ENCODE measurements at regions not wholly inside any gene's neighbourhood (a gene's known extent, or its start where the extent isn't known, plus 50 kb on each side); places are given as distances from the start of the nearest gene placed in this dataset.

DNA sequence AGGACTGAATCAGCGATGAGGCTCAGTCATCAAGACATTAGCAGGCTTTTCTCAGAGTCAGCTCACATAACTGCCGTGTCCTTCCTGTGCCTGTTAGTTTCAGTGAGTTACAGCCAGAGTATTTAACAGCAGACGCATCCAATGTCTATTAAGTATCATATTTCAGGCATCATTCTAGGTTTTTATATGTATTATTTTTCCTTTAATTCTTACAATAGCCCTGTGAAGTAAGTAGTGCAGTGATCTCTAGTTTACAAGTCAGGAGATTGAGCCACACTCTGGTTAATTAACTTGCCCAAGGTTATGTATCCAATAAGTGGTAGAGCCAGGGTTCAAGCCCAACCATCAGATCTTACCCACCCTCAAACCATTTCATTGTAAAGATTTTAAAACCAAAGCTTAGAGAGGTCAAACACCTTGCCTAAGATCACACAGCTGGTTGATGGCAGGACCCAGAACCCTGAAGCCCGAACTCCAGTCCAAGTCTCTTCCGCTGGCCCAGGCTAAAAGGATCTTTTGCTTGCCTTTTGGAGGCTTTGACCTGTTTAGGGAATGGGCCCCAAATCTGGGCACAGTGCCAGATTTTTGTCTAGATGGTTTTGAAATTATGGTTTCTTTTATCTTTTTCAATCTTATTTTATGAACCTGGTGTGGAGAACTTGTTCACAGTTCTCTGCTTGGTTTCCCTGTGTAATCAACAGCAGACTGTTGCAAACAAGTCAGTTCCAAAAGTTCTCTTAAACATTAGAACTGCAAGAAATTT is 261.2 kb upstream of the CLINT1 start:
- no peaks in the 10 kb centered on the region for H3K36me3 ChIP-seq (ENCODE audit: control insufficient read depth, insufficient read depth, low read length)
- H3K27me3 ChIP-seq (replicated peaks; ENCODE audit: control insufficient read depth, insufficient read depth, low read length, poor library complexity, severe bottlenecking) = no peaks in the 10 kb centered on the region
- H3K9me3 ChIP-seq (ENCODE audit: control insufficient read depth, low read length) = no peaks in the 10 kb centered on the region
- H3K4me3 ChIP-seq (ENCODE audit: insufficient read depth, low read depth, low read length, poor library complexity, severe bottlenecking) = no peak overlapping the region
- H3K4me1 ChIP-seq (ENCODE audit: control insufficient read depth, insufficient read depth, low read length, poor library complexity, severe bottlenecking) = no peaks in the 10 kb centered on the region
- H3K27ac ChIP-seq (ENCODE audit: insufficient read depth, low read length, poor library complexity, severe bottlenecking) = no peak overlapping the region
- DNase-seq = no peak

GRCh38 chr5:158117467-158118160 is 258.7 kb upstream of the CLINT1 start:
- H3K4me1 ChIP-seq (ENCODE audit: control insufficient read depth, insufficient read depth, low read length, poor library complexity, severe bottlenecking) = no peaks in the 10 kb centered on the region
- H3K9me3 ChIP-seq (ENCODE audit: control insufficient read depth, low read length) = no peaks in the 10 kb centered on the region
- no peaks in the 10 kb centered on the region for H3K27me3 ChIP-seq (replicated peaks; ENCODE audit: control insufficient read depth, insufficient read depth, low read length, poor library complexity, severe bottlenecking)
- no peak overlapping the region for H3K27ac ChIP-seq (ENCODE audit: insufficient read depth, low read length, poor library complexity, severe bottlenecking)
- H3K4me3 ChIP-seq (ENCODE audit: insufficient read depth, low read depth, low read length, poor library complexity, severe bottlenecking) = no peak overlapping the region
- no peaks in the 10 kb centered on the region for H3K36me3 ChIP-seq (ENCODE audit: control insufficient read depth, insufficient read depth, low read length)
- no peak for DNase-seq

GRCh38 chr5:158116965-158117364 is 258.0 kb upstream of the CLINT1 start:
- H3K9me3 ChIP-seq (ENCODE audit: control insufficient read depth, low read length) = no peaks in the 10 kb centered on the region

GRCh38 chr5:158115468-158115867 is 256.5 kb upstream of the CLINT1 start:
- no peak overlapping the region for H3K27ac ChIP-seq (ENCODE audit: insufficient read depth, low read length, poor library complexity, severe bottlenecking)
- no peak overlapping the region for H3K4me3 ChIP-seq (ENCODE audit: insufficient read depth, low read depth, low read length, poor library complexity, severe bottlenecking)
- H3K4me1 ChIP-seq (ENCODE audit: control insufficient read depth, insufficient read depth, low read length, poor library complexity, severe bottlenecking) = no peaks in the 10 kb centered on the region
- H3K27me3 ChIP-seq (replicated peaks; ENCODE audit: control insufficient read depth, insufficient read depth, low read length, poor library complexity, severe bottlenecking) = no peaks in the 10 kb centered on the region
- H3K36me3 ChIP-seq (ENCODE audit: control insufficient read depth, insufficient read depth, low read length) = no peaks in the 10 kb centered on the region
- H3K9me3 ChIP-seq (ENCODE audit: control insufficient read depth, low read length) = no peaks in the 10 kb centered on the region
- no peak for DNase-seq

More at GRCh38 chr5:158116965-158117364, 258.0 kb upstream of the CLINT1 start:
- Histone ChIP-seq H3K36me3 (ENCODE audit: control insufficient read depth, insufficient read depth, low read length) (no peaks in the 10 kb centered on the region), H3K4me1 (ENCODE audit: control insufficient read depth, insufficient read depth, low read length, poor library complexity, severe bottlenecking) (no peaks in the 10 kb centered on the region), H3K4me3 (ENCODE audit: insufficient read depth, low read depth, low read length, poor library complexity, severe bottlenecking) (no peak overlapping the region), H3K27me3 (replicated peaks; ENCODE audit: control insufficient read depth, insufficient read depth, low read length, poor library complexity, severe bottlenecking) (no peaks in the 10 kb centered on the region), H3K27ac (ENCODE audit: insufficient read depth, low read length, poor library complexity, severe bottlenecking) (no peak overlapping the region)
- DNase-seq = no peak

GRCh38 chr5:158108177-158108576 is 249.2 kb upstream of the CLINT1 start:
- Histone ChIP-seq H3K27ac (ENCODE audit: insufficient read depth, low read length, poor library complexity, severe bottlenecking) (no peak overlapping the region), H3K4me3 (ENCODE audit: insufficient read depth, low read depth, low read length, poor library complexity, severe bottlenecking) (no peak overlapping the region), H3K9me3 (ENCODE audit: control insufficient read depth, low read length) (no peaks in the 10 kb centered on the region), H3K4me1 (ENCODE audit: control insufficient read depth, insufficient read depth, low read length, poor library complexity, severe bottlenecking) (no peaks in the 10 kb centered on the region), H3K36me3 (ENCODE audit: control insufficient read depth, insufficient read depth, low read length) (no peaks in the 10 kb centered on the region), H3K27me3 (replicated peaks; ENCODE audit: control insufficient read depth, insufficient read depth, low read length, poor library complexity, severe bottlenecking) (no peaks in the 10 kb centered on the region)
- no peak for DNase-seq

- no peaks in the 10 kb centered on the region for H3K27me3 ChIP-seq (replicated peaks; ENCODE audit: control insufficient read depth, insufficient read depth, low read length, poor library complexity, severe bottlenecking)
- no peak overlapping the region for H3K4me3 ChIP-seq (ENCODE audit: insufficient read depth, low read depth, low read length, poor library complexity, severe bottlenecking)
- H3K9me3 ChIP-seq (ENCODE audit: control insufficient read depth, low read length) = no peaks in the 10 kb centered on the region
- H3K4me1 ChIP-seq (ENCODE audit: control insufficient read depth, insufficient read depth, low read length, poor library complexity, severe bottlenecking) = no peaks in the 10 kb centered on the region
- no peaks in the 10 kb centered on the region for H3K36me3 ChIP-seq (ENCODE audit: control insufficient read depth, insufficient read depth, low read length)
- DNase-seq = no peak
- no peak overlapping the region for H3K27ac ChIP-seq (ENCODE audit: insufficient read depth, low read length, poor library complexity, severe bottlenecking)
Measured at GRCh38 chr5:158100373-158100888, 241.5 kb upstream of the CLINT1 start.

GRCh38 chr5:158099571-158100105 is 240.7 kb upstream of the CLINT1 start:
- Histone ChIP-seq H3K27ac (ENCODE audit: insufficient read depth, low read length, poor library complexity, severe bottlenecking) (no peak overlapping the region), H3K4me3 (ENCODE audit: insufficient read depth, low read depth, low read length, poor library complexity, severe bottlenecking) (no peak overlapping the region), H3K27me3 (replicated peaks; ENCODE audit: control insufficient read depth, insufficient read depth, low read length, poor library complexity, severe bottlenecking) (no peaks in the 10 kb centered on the region), H3K36me3 (ENCODE audit: control insufficient read depth, insufficient read depth, low read length) (no peaks in the 10 kb centered on the region), H3K9me3 (ENCODE audit: control insufficient read depth, low read length) (no peaks in the 10 kb centered on the region), H3K4me1 (ENCODE audit: control insufficient read depth, insufficient read depth, low read length, poor library complexity, severe bottlenecking) (no peaks in the 10 kb centered on the region)
- DNase-seq = no peak

DNA sequence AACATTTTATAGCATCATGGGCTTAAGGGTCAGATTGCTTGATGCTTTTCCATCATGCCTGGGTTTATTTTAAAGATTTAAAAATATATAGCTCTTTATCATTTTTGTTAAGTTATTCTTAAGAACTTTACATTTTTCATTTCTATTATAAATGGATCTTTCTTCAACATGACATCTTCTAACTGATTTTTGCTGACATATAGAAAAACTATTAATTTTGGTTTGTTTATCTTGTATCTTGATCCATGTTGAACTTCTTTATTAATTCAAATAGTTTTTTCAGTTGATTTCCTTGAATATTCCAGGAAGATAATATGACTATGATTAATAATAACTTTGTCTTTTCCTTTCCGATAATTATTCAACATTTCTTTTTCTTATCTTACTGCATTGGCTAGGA is 237.9 kb upstream of the CLINT1 start:
- DNase-seq = no peak
- no peaks in the 10 kb centered on the region for H3K36me3 ChIP-seq (ENCODE audit: control insufficient read depth, insufficient read depth, low read length)
- no peaks in the 10 kb centered on the region for H3K27me3 ChIP-seq (replicated peaks; ENCODE audit: control insufficient read depth, insufficient read depth, low read length, poor library complexity, severe bottlenecking)
- no peaks in the 10 kb centered on the region for H3K4me1 ChIP-seq (ENCODE audit: control insufficient read depth, insufficient read depth, low read length, poor library complexity, severe bottlenecking)
- no peak overlapping the region for H3K27ac ChIP-seq (ENCODE audit: insufficient read depth, low read length, poor library complexity, severe bottlenecking)
- no peak overlapping the region for H3K4me3 ChIP-seq (ENCODE audit: insufficient read depth, low read depth, low read length, poor library complexity, severe bottlenecking)
- no peaks in the 10 kb centered on the region for H3K9me3 ChIP-seq (ENCODE audit: control insufficient read depth, low read length)

DNA sequence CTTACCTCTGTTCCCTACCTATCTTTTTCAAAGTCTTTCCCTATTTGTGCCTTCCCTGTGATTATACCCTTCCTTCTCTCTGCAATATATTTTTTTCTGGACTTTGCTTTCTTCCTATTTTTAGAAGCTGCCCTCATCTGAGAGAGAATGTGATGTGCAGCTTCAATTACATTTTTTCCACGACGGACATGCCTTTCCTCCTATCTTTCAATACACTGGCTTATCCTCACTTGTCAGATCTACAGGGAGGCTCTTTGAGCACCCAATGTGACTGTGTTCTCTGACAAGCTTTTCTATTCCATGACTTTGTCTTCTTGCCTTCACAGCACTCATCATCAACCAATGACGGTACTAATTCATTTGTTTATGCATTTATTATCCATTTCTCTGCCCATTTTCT is 227.9 kb upstream of the CLINT1 start:
- no peaks in the 10 kb centered on the region for H3K36me3 ChIP-seq (ENCODE audit: control insufficient read depth, insufficient read depth, low read length)
- H3K4me1 ChIP-seq (ENCODE audit: control insufficient read depth, insufficient read depth, low read length, poor library complexity, severe bottlenecking) = no peaks in the 10 kb centered on the region
- H3K27ac ChIP-seq (ENCODE audit: insufficient read depth, low read length, poor library complexity, severe bottlenecking) = no peak overlapping the region
- no peaks in the 10 kb centered on the region for H3K9me3 ChIP-seq (ENCODE audit: control insufficient read depth, low read length)
- no peak overlapping the region for H3K4me3 ChIP-seq (ENCODE audit: insufficient read depth, low read depth, low read length, poor library complexity, severe bottlenecking)
- DNase-seq = no peak
- H3K27me3 ChIP-seq (replicated peaks; ENCODE audit: control insufficient read depth, insufficient read depth, low read length, poor library complexity, severe bottlenecking) = peaks cover 3% of the 10 kb centered on the region

- H3K9me3 ChIP-seq (ENCODE audit: control insufficient read depth, low read length) = no peaks in the 10 kb centered on the region
Measured at GRCh38 chr5:158084292-158084691, 225.3 kb upstream of the CLINT1 start.

More at GRCh38 chr5:158084292-158084691, 225.3 kb upstream of the CLINT1 start:
- no peaks in the 10 kb centered on the region for H3K36me3 ChIP-seq (ENCODE audit: control insufficient read depth, insufficient read depth, low read length)
- H3K27me3 ChIP-seq (replicated peaks; ENCODE audit: control insufficient read depth, insufficient read depth, low read length, poor library complexity, severe bottlenecking) = peaks cover 3% of the 10 kb centered on the region
- H3K4me3 ChIP-seq (ENCODE audit: insufficient read depth, low read depth, low read length, poor library complexity, severe bottlenecking) = no peak overlapping the region
- no peak for DNase-seq
- H3K27ac ChIP-seq (ENCODE audit: insufficient read depth, low read length, poor library complexity, severe bottlenecking) = no peak overlapping the region
- H3K4me1 ChIP-seq (ENCODE audit: control insufficient read depth, insufficient read depth, low read length, poor library complexity, severe bottlenecking) = no peaks in the 10 kb centered on the region

Measured in effector memory CD4-positive, alpha-beta T cell (primary cell).